ENCODE measurements at regions not wholly inside any gene's neighbourhood (a gene's known extent, or its start where the extent isn't known, plus 50 kb on each side); places are given as distances from the start of the nearest gene placed in this dataset.

- TF ChIP-seq CTCF (conservative IDR thresholded peaks at IDR 0.05; ENCODE audit: low read length) (no peak), EZH2phosphoT487 (IDR thresholded peaks at IDR 0.05; ENCODE audit: borderline replicate concordance, low read depth, low read length) (no peak)
Measured at GRCh38 chr5:73272351-73272750, 99.4 kb downstream of the TMEM174 start.
